HG03575 (cell line): ENCODE measurements at regions not wholly inside any gene's neighbourhood (a gene's known extent, or its start where the extent isn't known, plus 50 kb on each side); places are given as distances from the start of the nearest gene placed in this dataset.
"Not testable (repeated sequence)": the region's sequence is repeated elsewhere in the genome, so short reads cannot be mapped to it uniquely, and the experiment has no call there.

ENCODE experiments used
- ATAC-seq: cut with Tn5 transposase; IDR thresholded peaks from one replicate; pipeline ENCODE4 v1.9.1; 2021; ENCODE audit not compliant: unreplicated experiment, insufficient number of reproducible peaks, low FRiP score; ENCODE audit errors: extremely low read depth

DNA sequence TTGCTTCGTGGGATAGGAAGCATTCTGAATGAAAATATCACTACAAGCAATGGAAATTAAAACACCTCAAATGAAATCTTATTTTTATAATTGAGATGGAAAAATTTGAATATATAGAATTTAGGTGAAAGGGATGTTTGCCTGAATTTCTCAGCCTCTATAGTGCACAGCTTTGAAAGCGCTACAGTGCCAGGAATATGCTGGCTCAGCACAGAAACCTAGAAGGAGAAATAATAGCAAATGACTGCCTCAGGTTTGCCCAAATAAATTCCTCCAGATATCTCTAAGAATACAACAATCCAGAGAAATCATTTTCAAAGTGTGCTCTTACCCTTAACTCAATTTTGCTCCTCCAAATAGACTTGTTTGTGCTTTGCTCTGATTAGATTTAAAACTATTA is 141.1 kb upstream of the ZNF385D start:
- ATAC-seq, result no peak

GRCh38 chr3:21893242-21893641 is 142.2 kb upstream of the ZNF385D start:
- no peak for ATAC-seq

- ATAC-seq, result no peak
Measured at GRCh38 chr3:21894459-21895340, 143.7 kb upstream of the ZNF385D start.

DNA sequence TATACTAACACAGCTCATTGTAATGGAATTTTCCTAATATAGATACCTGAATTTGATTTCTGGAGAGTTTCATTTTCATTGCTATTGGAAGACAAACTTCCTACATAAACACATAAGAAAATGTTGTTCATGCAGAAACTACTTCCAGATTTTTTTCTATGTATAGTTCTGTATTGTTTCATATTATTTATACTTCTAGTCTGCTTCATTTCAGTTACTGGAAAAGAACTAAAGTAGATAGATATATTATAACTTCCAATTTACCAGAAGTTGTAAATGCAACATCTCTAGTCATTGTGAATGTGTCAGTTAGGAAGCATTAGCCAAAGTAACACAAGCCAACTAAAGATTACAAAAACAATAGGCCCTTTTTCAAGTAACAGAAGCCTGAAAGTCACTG is 147.3 kb upstream of the ZNF385D start:
- no peak for ATAC-seq

- no peak for ATAC-seq
Measured at GRCh38 chr3:21901484-21901883, 150.5 kb upstream of the ZNF385D start.

DNA sequence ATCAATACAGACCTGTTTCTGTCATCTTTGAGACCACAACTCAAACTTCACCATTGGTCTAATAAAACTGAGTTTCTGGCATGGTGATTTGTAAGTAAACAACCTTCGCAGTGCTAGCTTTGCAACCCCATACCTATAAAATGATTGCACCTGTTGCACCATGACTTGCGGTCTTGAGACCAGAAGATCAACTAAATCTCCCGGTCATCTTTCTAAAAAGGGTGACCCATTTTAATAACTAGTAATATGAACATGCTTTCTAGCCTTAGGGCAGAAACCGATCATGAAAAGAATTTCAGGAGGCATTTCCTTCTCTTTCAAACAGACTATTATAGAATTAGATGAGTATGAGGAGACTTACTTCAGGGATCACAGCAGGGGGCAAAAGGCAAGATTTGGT is 151.9 kb upstream of the ZNF385D start:
- ATAC-seq, result no peak

- ATAC-seq, result no peak
Measured at GRCh38 chr3:21909096-21909495, 158.1 kb upstream of the ZNF385D start.

DNA sequence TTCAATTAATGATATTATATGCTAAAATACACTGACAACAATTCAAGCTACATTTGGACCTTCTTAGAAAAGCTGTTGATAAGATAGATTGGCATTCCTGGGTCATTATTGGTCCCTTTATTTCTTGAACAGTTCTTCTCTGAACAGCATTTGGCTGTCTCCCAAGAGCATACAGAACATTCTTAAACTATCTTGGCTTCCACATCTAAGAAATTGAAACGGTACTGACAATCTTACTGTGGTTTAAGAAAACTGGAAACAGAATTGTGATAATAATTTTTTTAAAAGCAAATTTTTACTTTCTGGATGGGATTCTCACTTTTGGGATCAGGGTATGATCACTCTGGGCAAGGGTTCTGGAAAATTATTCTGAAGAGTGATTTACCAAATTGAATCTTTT is 161.7 kb upstream of the ZNF385D start:
- ATAC-seq, result no peak

- ATAC-seq, result no peak
Measured at GRCh38 chr3:21913791-21914190, 162.8 kb upstream of the ZNF385D start.

DNA sequence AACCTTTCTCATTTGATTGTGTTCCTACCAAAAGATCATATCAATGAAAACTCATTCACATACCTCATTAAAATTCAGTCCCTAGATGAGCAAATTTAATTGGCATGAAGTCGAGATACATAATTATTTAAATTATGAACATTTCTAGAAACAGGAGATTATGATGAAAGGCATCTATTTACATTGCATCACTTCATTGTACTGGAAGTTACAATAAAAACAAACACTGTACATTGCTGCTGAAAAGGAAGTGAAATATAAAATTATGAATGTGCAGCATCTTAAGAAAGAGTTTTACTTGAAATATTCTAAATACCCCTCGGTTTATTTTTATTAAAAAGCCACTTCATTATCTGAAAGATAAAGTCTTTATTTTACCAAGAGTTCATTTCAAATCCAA is 163.4 kb upstream of the ZNF385D start:
- ATAC-seq, result no peak

DNA sequence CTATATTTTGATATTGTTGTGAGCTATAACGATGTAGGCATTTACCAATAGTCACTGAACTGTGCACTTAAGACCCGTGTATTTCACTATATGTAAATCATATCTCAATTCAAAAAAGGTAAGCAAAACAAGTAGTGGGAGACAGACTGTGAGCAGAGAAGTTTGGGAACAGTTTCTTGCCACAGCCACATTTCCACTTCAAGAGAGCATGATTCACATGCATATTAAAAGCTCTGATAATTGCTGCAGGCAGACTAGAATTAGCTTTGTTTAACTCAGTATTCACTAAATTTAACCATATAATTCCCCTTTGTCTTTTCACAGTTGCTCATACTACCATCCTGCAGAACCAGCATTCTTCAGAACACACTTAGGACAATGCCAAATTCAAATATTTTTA is 168.4 kb upstream of the ZNF385D start:
- ATAC-seq, result no peak

DNA sequence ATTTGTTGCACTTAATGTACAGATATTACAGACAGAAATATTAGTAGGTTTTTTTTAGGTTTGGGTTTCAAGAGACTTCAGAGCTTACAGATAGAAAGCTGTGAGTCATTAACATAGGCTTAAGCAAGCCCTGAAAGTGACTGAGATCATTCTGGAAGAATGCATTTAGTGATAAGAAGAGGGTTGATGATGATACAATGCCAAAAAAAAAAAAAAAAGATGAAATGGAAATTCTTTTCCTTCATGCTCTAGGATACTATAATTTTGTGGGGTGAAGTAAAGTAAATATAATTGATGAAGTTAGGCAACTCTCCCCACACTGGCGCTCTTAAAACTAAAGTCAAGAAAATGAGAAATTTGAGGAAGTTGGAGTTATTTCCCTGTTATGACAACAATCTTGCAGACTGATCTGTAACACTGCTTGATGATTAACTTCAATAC is 169.4 kb upstream of the ZNF385D start:
- ATAC-seq, result no peak

DNA sequence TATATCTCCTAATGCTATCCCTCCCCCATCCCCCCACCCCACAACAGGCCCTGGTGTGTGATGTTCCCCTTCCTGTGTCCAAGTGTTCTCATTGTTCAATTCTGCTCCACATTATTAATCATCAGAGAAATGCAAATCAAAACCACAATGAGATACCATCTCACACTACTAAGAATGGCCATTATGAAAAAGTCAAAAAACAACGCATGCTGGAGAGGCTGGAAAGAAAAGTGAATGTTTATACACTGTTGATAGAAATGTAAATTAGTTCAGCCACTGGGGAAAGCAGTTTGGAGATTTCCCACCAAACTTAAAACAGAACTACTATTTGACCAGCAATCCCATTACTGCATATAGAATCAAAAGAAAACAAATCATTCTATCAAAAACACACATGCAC is 172.1 kb upstream of the ZNF385D start:
- ATAC-seq, result not testable (repeated sequence)

- ATAC-seq, result no peak
Measured at GRCh38 chr3:21927261-21927660, 176.3 kb upstream of the ZNF385D start.

DNA sequence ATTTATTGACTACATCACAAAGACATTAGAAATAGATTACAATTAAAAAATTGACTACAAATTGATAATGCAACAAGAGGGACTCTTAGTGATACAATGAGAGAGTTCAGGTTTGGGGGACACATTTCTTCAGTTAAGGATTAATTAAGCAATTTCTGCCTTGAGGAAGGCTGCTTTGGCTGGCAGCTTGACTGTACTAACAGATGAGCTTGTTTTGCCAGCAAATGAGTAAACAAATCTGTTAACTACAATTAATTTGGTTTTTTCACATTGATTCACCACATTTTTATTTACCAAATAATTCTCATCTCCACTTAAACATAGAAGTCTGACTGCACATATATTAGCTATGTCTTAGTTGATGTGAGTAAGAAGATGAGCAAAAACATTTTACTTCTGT is 183.6 kb upstream of the ZNF385D start:
- no peak for ATAC-seq

DNA sequence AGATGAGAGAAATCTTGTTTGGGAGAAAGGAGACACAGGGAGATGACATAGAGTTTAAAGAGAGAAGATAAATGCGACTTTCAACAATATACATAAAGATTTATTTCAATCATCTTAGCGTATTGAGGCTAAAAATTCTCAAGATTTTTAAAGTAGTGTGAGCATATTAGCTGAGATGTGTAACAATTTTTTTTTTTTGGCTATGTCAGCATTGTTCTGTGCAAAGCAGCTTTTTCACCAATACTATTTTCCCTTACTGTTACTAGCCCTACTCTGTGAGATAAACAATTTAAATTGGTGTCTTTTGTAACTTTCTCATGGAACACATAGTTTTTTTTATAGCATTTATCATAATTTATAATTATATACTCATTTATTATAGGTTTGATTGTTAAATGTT is 185.2 kb upstream of the ZNF385D start:
- ATAC-seq, result no peak

DNA sequence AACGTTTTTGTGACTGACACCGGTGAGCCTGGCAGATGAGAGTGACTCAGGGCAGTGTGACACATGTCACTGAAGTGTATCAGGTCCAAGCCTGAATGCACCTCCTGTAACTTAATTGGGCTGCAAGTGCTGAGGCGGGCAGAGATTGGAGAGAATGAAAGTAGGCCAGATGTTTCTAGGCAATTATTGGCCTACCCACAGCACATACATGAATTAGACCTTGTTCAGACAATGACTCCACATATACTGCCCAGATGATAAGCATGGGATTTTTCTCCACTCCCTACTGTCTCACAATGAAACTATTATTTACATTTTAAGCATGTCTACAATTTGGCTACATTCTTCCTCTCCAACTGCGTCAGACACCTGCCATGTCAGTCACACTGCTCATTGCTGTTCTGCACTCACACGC is 187.3 kb upstream of the ZNF385D start:
- ATAC-seq, result no peak

DNA sequence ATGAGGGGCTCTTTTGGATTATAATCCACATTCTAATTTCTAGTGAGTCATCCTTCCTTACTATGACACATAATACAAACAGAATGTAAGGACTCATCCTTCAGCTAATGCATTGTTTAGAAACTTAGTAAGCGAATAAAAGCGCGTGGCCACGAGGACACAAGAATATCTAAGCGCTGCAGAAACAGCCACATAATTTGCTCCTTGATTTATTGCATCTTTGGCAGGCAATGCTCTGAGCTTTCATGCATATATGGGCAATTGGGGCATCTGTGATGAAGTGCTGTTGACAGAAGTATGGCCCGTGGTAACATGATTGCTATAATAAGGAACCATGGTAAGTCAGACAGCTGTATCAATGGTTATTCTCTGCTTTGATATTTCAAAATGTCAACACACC is 191.3 kb upstream of the ZNF385D start:
- ATAC-seq, result no peak

DNA sequence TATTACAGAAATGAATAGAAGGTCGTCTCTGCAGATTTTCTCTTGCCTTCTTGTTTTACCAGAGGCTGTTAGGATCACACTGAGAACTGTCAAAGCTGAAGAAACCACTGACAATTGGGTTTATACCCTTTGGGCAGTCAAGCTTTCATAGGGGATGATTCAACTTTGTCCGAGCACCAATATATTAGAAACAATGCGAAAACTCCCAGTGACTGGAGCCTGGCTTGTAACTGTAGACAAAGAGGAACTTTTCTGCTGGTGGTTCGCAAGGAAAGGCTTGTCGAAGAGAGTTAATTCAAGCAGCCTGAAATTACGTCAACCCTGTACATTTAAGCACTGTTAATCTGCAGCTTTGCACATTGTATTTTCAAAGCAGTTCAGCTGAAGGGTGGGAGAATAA is 193.2 kb upstream of the ZNF385D start:
- no peak for ATAC-seq

DNA sequence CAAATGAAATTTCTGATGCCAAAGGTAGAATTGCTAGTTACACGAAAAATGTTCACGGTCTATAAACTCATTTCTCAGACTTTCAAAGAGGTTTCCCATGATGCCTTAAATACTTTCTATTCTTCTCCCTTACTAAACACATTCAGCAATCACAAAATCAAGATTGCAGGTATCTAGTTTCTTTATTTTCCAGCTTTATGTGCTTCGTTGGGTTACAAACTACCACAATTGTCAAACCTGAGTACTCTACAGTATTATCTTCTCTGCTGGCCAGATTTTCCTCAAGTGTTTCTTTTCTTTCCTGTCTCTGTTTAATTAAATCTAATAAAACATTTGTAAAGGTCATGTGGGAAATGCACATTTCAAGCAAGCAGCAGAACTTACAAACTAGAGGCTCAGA is 201.8 kb upstream of the ZNF385D start:
- no peak for ATAC-seq

GRCh38 chr3:21954709-21955108 is 203.7 kb upstream of the ZNF385D start:
- no peak for ATAC-seq
